ENCODE measurements at regions not wholly inside any gene's neighbourhood (a gene's known extent, or its start where the extent isn't known, plus 50 kb on each side); places are given as distances from the start of the nearest gene placed in this dataset.

- no peaks in the 10 kb centered on the region for H3K9me3 ChIP-seq (ENCODE audit: control insufficient read depth in 4 of 4, insufficient read depth in 3 of 4, low read length in 3 of 4)
- no peaks in the 10 kb centered on the region for H3K4me1 ChIP-seq (ENCODE audit: control insufficient read depth in 5 of 5, insufficient read depth in 5 of 5, low read length in 5 of 5)
- no peak for ATAC-seq (ENCODE audit: insufficient read depth, low FRiP score)
- H3K27me3 ChIP-seq (ENCODE audit: control insufficient read depth in 3 of 3, insufficient read depth in 3 of 3, low read length in 2 of 3) = peaks cover 0 to 2% (median 0%) of the 10 kb centered on the region in 3 donors
- no peak overlapping the region for H3K4me3 ChIP-seq
- no peak for TF ChIP-seq CTCF (IDR thresholded peaks at IDR 0.05; ENCODE audit: control extremely low read depth, extremely low read depth)
- no peaks in the 10 kb centered on the region for H3K36me3 ChIP-seq (ENCODE audit: control insufficient read depth in 4 of 4, insufficient read depth in 4 of 4, low read length in 4 of 4)
- no peak overlapping the region for H3K9ac ChIP-seq (ENCODE audit: insufficient read depth in 1 of 2, low read length in 2 of 2)
- no peak overlapping the region for H3K27ac ChIP-seq (ENCODE audit: low read depth in 1 of 2, low read length in 1 of 2)
- WGBS, 2 donors = 79 to 96% methylated on average over 1 of the region's 1 CpG
- DNase-seq = no peak
Measured at GRCh38 chr5:152674403-152674802, 269.3 kb upstream of the NMUR2 start.

DNA sequence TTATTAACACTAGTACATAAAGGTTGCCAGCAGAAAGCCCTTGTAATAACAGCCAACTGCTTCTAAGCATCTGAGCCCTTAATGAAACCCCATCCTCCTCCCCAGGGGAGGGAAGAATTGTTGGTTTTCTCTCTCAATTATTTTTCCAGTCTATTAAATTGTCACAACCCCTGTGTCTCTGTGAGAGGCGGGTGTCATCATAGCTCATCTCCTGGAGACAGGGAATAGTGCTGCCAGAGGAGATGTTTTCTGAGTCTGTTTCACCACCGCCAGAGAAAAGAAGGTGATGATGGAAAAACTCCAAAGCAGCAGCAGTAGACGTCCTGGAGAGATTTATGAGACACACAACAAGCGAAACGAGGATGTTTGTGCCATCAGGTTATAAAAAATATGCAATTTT, 271.1 kb upstream of the NMUR2 start:
- no peaks in the 10 kb centered on the region for H3K9me3 ChIP-seq (ENCODE audit: control insufficient read depth in 4 of 4, insufficient read depth in 3 of 4, low read length in 3 of 4)
- peaks cover 0 to 2% (median 0%) of the 10 kb centered on the region in 3 donors for H3K27me3 ChIP-seq (ENCODE audit: control insufficient read depth in 3 of 3, insufficient read depth in 3 of 3, low read length in 2 of 3)
- no peak for TF ChIP-seq CTCF (IDR thresholded peaks at IDR 0.05; ENCODE audit: control extremely low read depth, extremely low read depth)
- no peaks in the 10 kb centered on the region for H3K36me3 ChIP-seq (ENCODE audit: control insufficient read depth in 4 of 4, insufficient read depth in 4 of 4, low read length in 4 of 4)
- H3K9ac ChIP-seq (ENCODE audit: insufficient read depth in 1 of 2, low read length in 2 of 2) = no peak overlapping the region
- WGBS, 2 donors = 52 to 53% methylated on average over 5 of the region's 5 CpGs
- no peak for ATAC-seq (ENCODE audit: insufficient read depth, low FRiP score)
- DNase-seq = no peak
- no peaks in the 10 kb centered on the region for H3K4me1 ChIP-seq (ENCODE audit: control insufficient read depth in 5 of 5, insufficient read depth in 5 of 5, low read length in 5 of 5)
- H3K4me3 ChIP-seq = no peak overlapping the region
- H3K27ac ChIP-seq (ENCODE audit: low read depth in 1 of 2, low read length in 1 of 2) = no peak overlapping the region

GRCh38 chr5:152683205-152683604, 278.1 kb upstream of the NMUR2 start:
- Histone ChIP-seq H3K36me3 (ENCODE audit: control insufficient read depth in 4 of 4, insufficient read depth in 4 of 4, low read length in 4 of 4) (no peaks in the 10 kb centered on the region), H3K27me3 (ENCODE audit: control insufficient read depth in 3 of 3, insufficient read depth in 3 of 3, low read length in 2 of 3) (peaks cover 0 to 2% (median 0%) of the 10 kb centered on the region in 3 donors), H3K4me3 (no peak overlapping the region), H3K9me3 (ENCODE audit: control insufficient read depth in 4 of 4, insufficient read depth in 3 of 4, low read length in 3 of 4) (peaks cover 0 to 3% (median 0%) of the 10 kb centered on the region in 4 donors), H3K4me1 (ENCODE audit: control insufficient read depth in 5 of 5, insufficient read depth in 5 of 5, low read length in 5 of 5) (no peaks in the 10 kb centered on the region), H3K9ac (ENCODE audit: insufficient read depth in 1 of 2, low read length in 2 of 2) (no peak overlapping the region), H3K27ac (ENCODE audit: low read depth in 1 of 2, low read length in 1 of 2) (no peak overlapping the region)
- 70 to 83% methylated on average over 1 of the region's 1 CpG for WGBS, 2 donors
- ATAC-seq (ENCODE audit: insufficient read depth, low FRiP score) (no peak), DNase-seq (no peak)
- TF ChIP-seq CTCF (IDR thresholded peaks at IDR 0.05; ENCODE audit: control extremely low read depth, extremely low read depth) = no peak

GRCh38 chr5:152686931-152687330, 281.9 kb upstream of the NMUR2 start:
- H3K4me1 ChIP-seq (ENCODE audit: control insufficient read depth in 5 of 5, insufficient read depth in 5 of 5, low read length in 5 of 5) = no peaks in the 10 kb centered on the region
- no peaks in the 10 kb centered on the region for H3K36me3 ChIP-seq (ENCODE audit: control insufficient read depth in 4 of 4, insufficient read depth in 4 of 4, low read length in 4 of 4)
- no peak for TF ChIP-seq CTCF (IDR thresholded peaks at IDR 0.05; ENCODE audit: control extremely low read depth, extremely low read depth)
- WGBS, 2 donors = 88 to 91% methylated on average over 4 of the region's 4 CpGs
- no peak for ATAC-seq (ENCODE audit: insufficient read depth, low FRiP score)
- H3K9me3 ChIP-seq (ENCODE audit: control insufficient read depth in 4 of 4, insufficient read depth in 3 of 4, low read length in 3 of 4) = peaks cover 0 to 3% (median 0%) of the 10 kb centered on the region in 4 donors
- H3K27ac ChIP-seq (ENCODE audit: low read depth in 1 of 2, low read length in 1 of 2) = no peak overlapping the region
- no peak for DNase-seq
- H3K4me3 ChIP-seq = no peak overlapping the region
- H3K9ac ChIP-seq (ENCODE audit: insufficient read depth in 1 of 2, low read length in 2 of 2) = no peak overlapping the region
- H3K27me3 ChIP-seq (ENCODE audit: control insufficient read depth in 3 of 3, insufficient read depth in 3 of 3, low read length in 2 of 3) = no peaks in the 10 kb centered on the region

Measured in lung (tissue), 11 donors.